ENCODE measurements at regions not wholly inside any gene's neighbourhood (a gene's known extent, or its start where the extent isn't known, plus 50 kb on each side); places are given as distances from the start of the nearest gene placed in this dataset.
"Not testable (repeated sequence)": the region's sequence is repeated elsewhere in the genome, so short reads cannot be mapped to it uniquely, and the experiment has no call there.

DNA sequence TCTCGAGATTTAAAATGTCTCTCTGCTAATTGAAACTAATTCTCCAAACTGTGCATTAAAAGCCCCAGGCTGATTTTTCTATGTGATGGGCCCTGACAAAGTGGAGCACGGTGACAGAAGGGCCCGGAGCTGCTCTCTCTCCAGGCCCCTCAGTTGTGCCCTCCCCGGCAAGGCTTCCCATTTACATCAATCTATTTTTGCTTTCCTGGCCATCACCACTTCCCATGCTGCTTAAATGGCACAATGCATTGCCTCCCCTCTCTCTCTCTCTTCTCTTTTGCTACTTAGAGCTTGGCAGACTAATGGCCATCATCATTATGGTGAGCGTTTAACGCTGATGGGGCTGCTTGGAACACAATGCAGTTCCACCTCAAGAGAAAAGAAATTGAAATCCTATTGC is 270.7 kb upstream of the DIO3 start:
- Histone ChIP-seq H3K27ac (ENCODE audit: low read depth, low read length) (no peak overlapping the region), H3K9ac (ENCODE audit: low read length) (no peak overlapping the region), H3K4me3 (ENCODE audit: low read length) (no peak overlapping the region), H3K36me3 (ENCODE audit: control insufficient read depth, insufficient read depth, low read length) (no peaks in the 10 kb centered on the region), H3K27me3 (ENCODE audit: control insufficient read depth, insufficient read depth, low read length) (no peaks in the 10 kb centered on the region), H3K4me1 (ENCODE audit: control insufficient read depth, insufficient read depth, low read length) (no peaks in the 10 kb centered on the region)

DNA sequence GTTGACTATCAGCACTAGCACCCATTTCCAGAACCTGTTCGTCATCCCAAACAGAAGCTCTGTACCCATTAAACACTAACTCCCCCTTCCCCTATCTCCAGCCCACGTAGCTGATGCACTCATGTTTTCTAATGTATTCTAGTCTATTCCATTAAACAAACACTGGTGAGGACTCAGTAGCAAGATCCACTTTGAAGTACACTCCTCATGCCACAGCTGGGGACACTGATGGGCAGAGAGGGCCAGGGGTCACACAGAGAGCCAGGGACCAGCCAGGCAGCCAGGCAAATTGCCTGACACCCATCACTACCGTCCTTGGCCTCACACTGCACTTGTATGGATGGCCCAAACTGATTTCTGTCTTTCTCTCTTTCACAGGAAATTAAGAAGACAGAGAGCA is 269.9 kb upstream of the DIO3 start:
- Histone ChIP-seq H3K4me1 (ENCODE audit: control insufficient read depth, insufficient read depth, low read length) (no peaks in the 10 kb centered on the region), H3K27me3 (ENCODE audit: control insufficient read depth, insufficient read depth, low read length) (no peaks in the 10 kb centered on the region), H3K27ac (ENCODE audit: low read depth, low read length) (no peak overlapping the region), H3K4me3 (ENCODE audit: low read length) (no peak overlapping the region), H3K9ac (ENCODE audit: low read length) (no peak overlapping the region), H3K36me3 (ENCODE audit: control insufficient read depth, insufficient read depth, low read length) (no peaks in the 10 kb centered on the region)

DNA sequence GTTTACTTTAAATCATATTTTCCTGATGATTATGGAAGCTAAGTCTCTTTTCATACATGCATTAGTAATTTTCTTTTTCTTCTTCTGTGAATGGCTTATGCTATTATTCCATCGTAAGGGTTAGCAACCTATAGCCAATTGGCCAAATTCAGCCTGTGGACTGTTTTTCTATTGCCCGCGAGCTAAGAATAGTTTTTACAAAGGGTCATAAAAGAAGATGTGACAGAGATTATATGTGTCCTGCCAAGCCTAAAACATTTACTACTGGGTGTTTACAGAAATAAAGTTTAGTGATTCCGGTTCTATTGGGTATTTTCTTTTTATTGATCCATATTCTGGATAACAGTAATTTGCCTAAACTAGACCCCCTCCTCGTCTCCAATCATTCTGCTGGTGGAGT is 268.8 kb upstream of the DIO3 start:
- Histone ChIP-seq H3K27ac (ENCODE audit: low read depth, low read length) (no peak overlapping the region), H3K4me3 (ENCODE audit: low read length) (no peak overlapping the region), H3K4me1 (ENCODE audit: control insufficient read depth, insufficient read depth, low read length) (no peaks in the 10 kb centered on the region), H3K27me3 (ENCODE audit: control insufficient read depth, insufficient read depth, low read length) (no peaks in the 10 kb centered on the region), H3K36me3 (ENCODE audit: control insufficient read depth, insufficient read depth, low read length) (no peaks in the 10 kb centered on the region), H3K9ac (ENCODE audit: low read length) (no peak overlapping the region)

DNA sequence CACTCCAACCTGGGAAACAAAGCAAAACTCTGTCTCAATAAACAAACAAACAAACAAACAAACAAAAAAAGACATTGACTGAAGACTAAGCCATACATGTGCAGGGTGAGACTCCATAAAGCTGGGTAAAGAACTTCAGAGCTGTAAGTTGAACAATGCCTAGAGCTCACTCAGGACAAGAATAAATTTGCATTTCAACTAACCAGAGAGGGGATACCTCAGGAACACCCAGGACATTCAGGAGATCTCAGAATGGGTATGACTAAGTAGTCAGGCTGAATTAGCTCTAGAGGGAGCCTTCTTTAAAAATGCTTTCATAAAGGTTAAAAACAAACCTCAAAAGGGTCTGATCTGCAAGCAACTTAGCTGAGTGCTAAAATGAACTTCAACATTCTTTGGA is 267.7 kb upstream of the DIO3 start:
- Histone ChIP-seq H3K4me3 (ENCODE audit: low read length) (no peak overlapping the region), H3K27ac (ENCODE audit: low read depth, low read length) (no peak overlapping the region), H3K27me3 (ENCODE audit: control insufficient read depth, insufficient read depth, low read length) (no peaks in the 10 kb centered on the region), H3K36me3 (ENCODE audit: control insufficient read depth, insufficient read depth, low read length) (no peaks in the 10 kb centered on the region), H3K4me1 (ENCODE audit: control insufficient read depth, insufficient read depth, low read length) (no peaks in the 10 kb centered on the region), H3K9ac (ENCODE audit: low read length) (no peak overlapping the region)

DNA sequence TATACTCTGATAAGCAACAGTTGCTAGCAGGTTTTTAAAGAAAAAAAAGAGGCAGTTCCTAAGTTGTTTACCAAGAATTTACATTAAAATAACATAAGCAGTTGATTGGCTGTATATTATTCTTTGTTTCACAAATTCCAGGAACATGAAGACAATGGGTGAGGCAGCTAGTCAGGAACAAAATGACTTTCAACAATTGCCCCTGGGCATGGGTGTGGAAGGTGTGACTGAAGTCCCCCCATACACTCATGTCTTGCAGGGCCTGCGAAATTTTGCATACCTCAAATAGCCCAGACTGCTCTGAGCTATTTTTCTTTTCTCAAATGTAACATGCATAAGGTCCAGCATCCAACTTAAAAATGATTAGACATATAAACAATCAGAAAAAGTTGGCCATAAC is 267.2 kb upstream of the DIO3 start:
- Histone ChIP-seq H3K27ac (ENCODE audit: low read depth, low read length) (no peak overlapping the region), H3K4me1 (ENCODE audit: control insufficient read depth, insufficient read depth, low read length) (no peaks in the 10 kb centered on the region), H3K9ac (ENCODE audit: low read length) (no peak overlapping the region), H3K4me3 (ENCODE audit: low read length) (no peak overlapping the region), H3K36me3 (ENCODE audit: control insufficient read depth, insufficient read depth, low read length) (no peaks in the 10 kb centered on the region), H3K27me3 (ENCODE audit: control insufficient read depth, insufficient read depth, low read length) (no peaks in the 10 kb centered on the region)

DNA sequence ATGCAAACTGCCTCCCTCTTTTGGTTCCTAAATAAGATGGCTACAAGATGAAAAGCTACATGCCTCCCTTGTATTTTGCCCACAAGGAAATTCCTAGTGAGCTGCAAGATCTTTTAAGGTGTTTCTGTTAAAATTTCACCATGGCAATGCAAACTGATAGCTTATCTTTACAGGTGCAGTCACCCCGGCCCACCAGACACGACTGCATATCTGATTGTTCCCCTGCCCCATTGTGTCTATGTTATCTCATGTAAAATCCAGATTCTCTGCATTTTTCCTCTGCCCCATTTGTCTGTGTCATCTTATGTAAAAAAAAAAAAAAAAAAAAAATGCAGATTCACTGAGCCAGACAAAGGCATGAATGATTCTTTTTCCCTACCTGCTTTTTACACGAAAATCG is 261.5 kb upstream of the DIO3 start:
- not testable (repeated sequence) for H3K27me3 ChIP-seq (ENCODE audit: control insufficient read depth, insufficient read depth, low read length); H3K36me3 ChIP-seq (ENCODE audit: control insufficient read depth, insufficient read depth, low read length); H3K9ac ChIP-seq (ENCODE audit: low read length); H3K27ac ChIP-seq (ENCODE audit: low read depth, low read length); H3K4me3 ChIP-seq (ENCODE audit: low read length); H3K4me1 ChIP-seq (ENCODE audit: control insufficient read depth, insufficient read depth, low read length)

DNA sequence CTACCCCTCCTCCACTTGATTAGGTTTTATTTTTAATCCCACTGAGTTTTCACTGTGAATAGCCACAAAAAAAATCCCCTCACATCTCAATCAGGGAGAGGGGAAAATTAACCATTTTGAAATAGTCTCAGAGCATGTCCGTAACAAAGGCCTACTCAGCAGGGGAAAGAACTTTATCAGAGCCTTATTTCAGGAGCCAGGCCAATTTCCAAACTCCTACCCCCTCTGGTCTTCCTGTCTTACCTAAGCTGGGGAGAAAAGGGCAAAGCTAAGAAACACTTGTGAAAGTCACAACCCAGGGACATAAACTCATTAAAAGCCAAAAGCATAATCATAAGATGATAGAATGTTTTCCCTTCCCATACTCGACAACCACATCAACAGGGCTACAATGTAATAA is 260.3 kb upstream of the DIO3 start:
- H3K4me3 ChIP-seq (ENCODE audit: low read length), result no peak overlapping the region
- H3K4me1 ChIP-seq (ENCODE audit: control insufficient read depth, insufficient read depth, low read length), result no peaks in the 10 kb centered on the region
- H3K27ac ChIP-seq (ENCODE audit: low read depth, low read length), result no peak overlapping the region
- no peak overlapping the region for H3K9ac ChIP-seq (ENCODE audit: low read length)
- no peaks in the 10 kb centered on the region for H3K36me3 ChIP-seq (ENCODE audit: control insufficient read depth, insufficient read depth, low read length)
- no peaks in the 10 kb centered on the region for H3K27me3 ChIP-seq (ENCODE audit: control insufficient read depth, insufficient read depth, low read length)

DNA sequence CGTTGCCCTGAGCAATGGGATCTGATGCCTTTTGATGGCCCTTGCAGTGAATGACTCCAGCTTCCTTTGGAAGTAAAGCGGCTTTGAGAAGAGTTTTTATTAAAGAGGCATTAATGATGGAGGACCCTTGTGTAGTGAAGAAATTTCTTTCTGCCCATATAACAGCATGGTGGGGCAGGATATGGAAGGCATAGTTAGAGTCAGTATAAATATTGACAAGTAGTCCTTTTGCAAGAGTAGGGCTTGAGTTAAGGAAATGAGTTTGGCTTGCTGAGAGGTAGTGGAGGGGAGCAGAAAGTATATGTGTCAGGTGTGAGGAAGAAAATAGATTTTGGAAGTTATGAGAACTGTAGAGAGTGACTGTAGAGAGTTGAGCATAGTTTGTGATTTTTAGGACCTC is 254.1 kb upstream of the DIO3 start:
- not testable (repeated sequence) for H3K27ac ChIP-seq (ENCODE audit: low read depth, low read length); H3K9ac ChIP-seq (ENCODE audit: low read length); H3K4me3 ChIP-seq (ENCODE audit: low read length); H3K36me3 ChIP-seq (ENCODE audit: control insufficient read depth, insufficient read depth, low read length); H3K27me3 ChIP-seq (ENCODE audit: control insufficient read depth, insufficient read depth, low read length); H3K4me1 ChIP-seq (ENCODE audit: control insufficient read depth, insufficient read depth, low read length)

DNA sequence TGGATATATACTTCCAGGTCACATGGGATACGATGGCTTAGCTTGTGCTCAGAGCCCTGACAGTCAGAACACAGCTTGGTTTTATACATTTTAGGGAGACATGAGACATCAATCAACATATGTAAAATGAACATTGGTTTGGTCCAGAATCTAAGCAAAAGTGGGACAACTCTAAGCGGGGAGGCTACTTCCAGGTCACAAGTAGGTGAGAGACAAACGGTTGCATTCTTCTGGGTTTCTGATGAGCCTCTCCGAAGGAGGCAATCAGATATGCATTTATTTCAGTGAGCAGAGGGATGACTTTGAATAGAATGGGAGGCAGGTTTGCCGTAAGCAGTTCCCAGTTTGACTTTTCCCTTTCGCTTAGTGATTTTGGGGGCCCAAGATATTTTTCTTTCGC is 250.1 kb upstream of the DIO3 start:
- not testable (repeated sequence) for H3K4me3 ChIP-seq (ENCODE audit: low read length); H3K27me3 ChIP-seq (ENCODE audit: control insufficient read depth, insufficient read depth, low read length); H3K27ac ChIP-seq (ENCODE audit: low read depth, low read length); H3K9ac ChIP-seq (ENCODE audit: low read length); H3K36me3 ChIP-seq (ENCODE audit: control insufficient read depth, insufficient read depth, low read length); H3K4me1 ChIP-seq (ENCODE audit: control insufficient read depth, insufficient read depth, low read length)

DNA sequence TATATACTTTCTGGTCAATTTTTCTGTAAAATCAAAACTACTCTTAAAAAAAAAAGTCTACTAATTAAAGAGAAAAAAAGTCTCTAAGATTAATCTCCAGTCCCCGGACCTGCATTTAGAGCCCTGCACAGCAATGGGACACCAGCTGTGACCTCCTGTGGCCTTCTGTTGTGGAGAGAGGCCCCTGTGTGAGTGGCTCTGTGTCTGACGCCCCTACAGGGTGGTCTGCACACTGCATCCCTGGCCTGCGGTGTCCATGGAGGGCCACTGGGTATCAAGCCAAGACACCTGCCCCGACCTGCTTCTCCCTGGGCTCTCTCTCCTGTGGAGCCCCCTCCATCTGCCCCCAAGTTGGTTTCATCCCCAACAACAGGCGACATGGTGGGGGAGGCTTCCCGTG is 248.0 kb upstream of the DIO3 start:
- H3K4me3 ChIP-seq (ENCODE audit: low read length), result no peak overlapping the region
- no peaks in the 10 kb centered on the region for H3K36me3 ChIP-seq (ENCODE audit: control insufficient read depth, insufficient read depth, low read length)
- no peak overlapping the region for H3K9ac ChIP-seq (ENCODE audit: low read length)
- no peaks in the 10 kb centered on the region for H3K4me1 ChIP-seq (ENCODE audit: control insufficient read depth, insufficient read depth, low read length)
- no peaks in the 10 kb centered on the region for H3K27me3 ChIP-seq (ENCODE audit: control insufficient read depth, insufficient read depth, low read length)
- no peak overlapping the region for H3K27ac ChIP-seq (ENCODE audit: low read depth, low read length)

DNA sequence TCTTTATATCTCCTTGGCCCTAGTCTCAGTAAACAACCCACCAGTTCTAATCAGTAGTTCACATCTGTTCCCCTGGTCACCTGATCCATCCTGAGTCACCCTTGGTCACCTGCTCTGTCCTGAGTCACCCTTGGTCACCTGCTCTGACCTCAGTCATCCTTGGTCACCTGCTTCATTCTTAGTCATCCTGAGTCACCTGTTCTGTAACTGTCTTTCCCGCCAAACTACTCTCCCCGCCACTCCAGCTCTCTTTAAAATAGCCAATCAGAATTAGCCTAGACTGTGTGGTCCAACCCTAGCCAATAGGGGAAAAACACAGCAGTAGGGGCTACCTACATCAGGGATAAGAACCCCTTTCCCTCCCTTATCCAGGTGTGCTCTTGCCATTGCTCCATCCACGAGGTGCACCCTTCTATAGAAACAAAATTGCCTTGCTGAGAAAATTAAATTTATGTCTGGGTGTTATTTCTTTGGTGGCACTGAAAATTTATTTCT is 245.4 kb upstream of the DIO3 start:
- no peak overlapping the region for H3K27ac ChIP-seq (ENCODE audit: low read depth, low read length)
- no peaks in the 10 kb centered on the region for H3K4me1 ChIP-seq (ENCODE audit: control insufficient read depth, insufficient read depth, low read length)
- H3K27me3 ChIP-seq (ENCODE audit: control insufficient read depth, insufficient read depth, low read length), result no peaks in the 10 kb centered on the region
- no peak overlapping the region for H3K4me3 ChIP-seq (ENCODE audit: low read length)
- H3K9ac ChIP-seq (ENCODE audit: low read length), result no peak overlapping the region
- H3K36me3 ChIP-seq (ENCODE audit: control insufficient read depth, insufficient read depth, low read length), result no peaks in the 10 kb centered on the region

DNA sequence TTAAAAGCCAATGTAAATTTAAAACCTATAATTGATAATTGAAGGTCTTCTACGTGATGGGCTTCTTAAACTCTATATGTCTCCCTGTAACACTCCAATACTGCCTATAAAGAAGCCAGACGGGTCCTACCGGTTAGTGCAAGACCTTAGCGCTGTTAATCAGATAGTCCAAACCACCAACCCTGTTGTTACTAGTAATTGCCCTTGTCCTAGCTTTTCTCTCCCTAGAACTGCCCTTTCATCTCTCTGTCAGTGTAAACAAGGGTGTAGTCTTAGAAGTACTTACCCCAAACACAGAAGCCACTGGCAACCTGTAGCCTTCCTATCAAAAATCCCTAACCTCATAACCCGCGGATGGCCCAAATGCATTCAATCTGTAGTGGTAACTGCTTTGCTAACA is 243.0 kb upstream of the DIO3 start:
- no peak overlapping the region for H3K4me3 ChIP-seq (ENCODE audit: low read length)
- H3K27me3 ChIP-seq (ENCODE audit: control insufficient read depth, insufficient read depth, low read length), result no peaks in the 10 kb centered on the region
- H3K9ac ChIP-seq (ENCODE audit: low read length), result no peak overlapping the region
- H3K36me3 ChIP-seq (ENCODE audit: control insufficient read depth, insufficient read depth, low read length), result no peaks in the 10 kb centered on the region
- no peaks in the 10 kb centered on the region for H3K4me1 ChIP-seq (ENCODE audit: control insufficient read depth, insufficient read depth, low read length)
- no peak overlapping the region for H3K27ac ChIP-seq (ENCODE audit: low read depth, low read length)

DNA sequence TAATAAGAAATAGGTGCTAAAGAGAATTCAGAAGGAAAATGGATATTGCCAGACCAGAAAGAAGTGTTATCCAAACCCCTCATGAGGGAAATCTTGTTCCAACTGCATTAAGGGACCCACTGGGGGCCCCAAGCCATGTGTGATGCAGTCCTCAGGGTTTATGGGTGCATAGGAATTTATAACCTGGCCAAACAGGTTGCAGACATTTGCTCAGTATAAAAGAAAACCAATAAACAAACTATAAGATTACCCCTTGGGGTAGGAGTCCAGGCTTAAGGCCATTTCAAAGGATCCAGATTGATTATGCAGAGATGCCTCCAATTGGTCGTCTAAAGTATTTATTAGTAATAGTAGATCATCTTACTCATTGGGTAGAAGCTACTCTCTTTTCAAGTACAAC is 240.9 kb upstream of the DIO3 start:
- H3K4me3 ChIP-seq (ENCODE audit: low read length), result no peak overlapping the region
- no peak overlapping the region for H3K9ac ChIP-seq (ENCODE audit: low read length)
- no peaks in the 10 kb centered on the region for H3K27me3 ChIP-seq (ENCODE audit: control insufficient read depth, insufficient read depth, low read length)
- H3K36me3 ChIP-seq (ENCODE audit: control insufficient read depth, insufficient read depth, low read length), result no peaks in the 10 kb centered on the region
- H3K27ac ChIP-seq (ENCODE audit: low read depth, low read length), result no peak overlapping the region
- H3K4me1 ChIP-seq (ENCODE audit: control insufficient read depth, insufficient read depth, low read length), result no peaks in the 10 kb centered on the region

DNA sequence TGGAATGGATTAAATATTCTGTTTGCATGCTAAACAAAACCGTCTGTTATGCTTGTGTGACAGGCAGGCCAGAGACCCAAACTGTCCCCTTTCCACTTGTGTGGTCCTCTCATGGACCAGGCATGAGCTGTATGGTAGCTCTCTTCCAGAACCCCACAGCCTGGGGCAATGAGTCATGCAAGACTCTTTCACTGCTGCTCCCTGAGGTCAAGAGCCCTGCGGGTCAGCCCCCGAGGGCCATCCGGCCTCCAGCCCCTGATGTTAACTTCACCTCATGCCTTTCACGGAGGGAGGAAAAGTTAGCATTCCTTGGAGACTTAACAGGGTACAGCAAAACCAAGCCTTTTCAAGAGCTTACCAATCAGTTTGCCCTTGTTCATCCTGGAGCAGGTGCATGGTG is 239.1 kb upstream of the DIO3 start:
- no peaks in the 10 kb centered on the region for H3K27me3 ChIP-seq (ENCODE audit: control insufficient read depth, insufficient read depth, low read length)
- no peak overlapping the region for H3K4me3 ChIP-seq (ENCODE audit: low read length)
- no peaks in the 10 kb centered on the region for H3K4me1 ChIP-seq (ENCODE audit: control insufficient read depth, insufficient read depth, low read length)
- no peaks in the 10 kb centered on the region for H3K36me3 ChIP-seq (ENCODE audit: control insufficient read depth, insufficient read depth, low read length)
- no peak overlapping the region for H3K27ac ChIP-seq (ENCODE audit: low read depth, low read length)
- no peak overlapping the region for H3K9ac ChIP-seq (ENCODE audit: low read length)
